ENCODE measurements at regions not wholly inside any gene's neighbourhood (a gene's known extent, or its start where the extent isn't known, plus 50 kb on each side); places are given as distances from the start of the nearest gene placed in this dataset.
"Not testable (repeated sequence)": the region's sequence is repeated elsewhere in the genome, so short reads cannot be mapped to it uniquely, and the experiment has no call there.

GRCh38 chr7:69114374-69114773 lies 483.9 kb upstream of the AUTS2 start:
- Histone ChIP-seq H3K23ac (ENCODE audit: low read length) (no peak overlapping the region), H2BK120ac (ENCODE audit: low read depth, low read length) (no peak overlapping the region), H3K56ac (ENCODE audit: low read length) (no peak overlapping the region), H3K4me3 (ENCODE audit: low read length) (no peak overlapping the region), H4K5ac (ENCODE audit: low read length) (no peak overlapping the region), H3K36me3 (ENCODE audit: control insufficient read depth, insufficient read depth, low read length) (no peaks in the 10 kb centered on the region), H3K79me1 (ENCODE audit: low read length) (no peaks in the 10 kb centered on the region), H2BK5ac (ENCODE audit: low read length) (no peak overlapping the region), H3K79me2 (ENCODE audit: control insufficient read depth, insufficient read depth, low read length) (no peaks in the 10 kb centered on the region), H3K4me2 (ENCODE audit: low read length) (no peak overlapping the region), H3K4ac (ENCODE audit: low read depth, low read length) (no peak overlapping the region), H3K9ac (ENCODE audit: low read length) (no peak overlapping the region), H4K8ac (ENCODE audit: low read depth, low read length) (no peak overlapping the region), H3K27me3 (ENCODE audit: insufficient read depth, low read length, poor library complexity) (no peaks in the 10 kb centered on the region), H2BK15ac (replicated peaks; ENCODE audit: low read depth) (no peak overlapping the region), H3K4me1 (ENCODE audit: control insufficient read depth, low read depth, low read length) (peaks cover 3% of the 10 kb centered on the region), H2AK5ac (ENCODE audit: low read length) (no peak overlapping the region), H3K18ac (ENCODE audit: low read length) (no peak overlapping the region), H3K27ac (ENCODE audit: low read depth, low read length) (no peak overlapping the region)
- no peak for DNase-seq
- no CpG with 5 or more reads among the region's 2 CpGs for WGBS (ENCODE audit: extremely low coverage, insufficient coverage, low lambda C conversion rate)

GRCh38 chr7:69115788-69116187 lies 482.5 kb upstream of the AUTS2 start:
- Histone ChIP-seq H3K23ac (ENCODE audit: low read length) (no peak overlapping the region), H3K4me1 (ENCODE audit: control insufficient read depth, low read depth, low read length) (no peaks in the 10 kb centered on the region), H4K8ac (ENCODE audit: low read depth, low read length) (no peak overlapping the region), H3K79me1 (ENCODE audit: low read length) (no peaks in the 10 kb centered on the region), H4K5ac (ENCODE audit: low read length) (no peak overlapping the region), H3K18ac (ENCODE audit: low read length) (no peak overlapping the region), H3K4me2 (ENCODE audit: low read length) (no peak overlapping the region), H3K4me3 (ENCODE audit: low read length) (no peak overlapping the region), H3K56ac (ENCODE audit: low read length) (no peak overlapping the region), H3K9ac (ENCODE audit: low read length) (no peak overlapping the region), H2BK5ac (ENCODE audit: low read length) (no peak overlapping the region), H2BK120ac (ENCODE audit: low read depth, low read length) (no peak overlapping the region), H3K27ac (ENCODE audit: low read depth, low read length) (no peak overlapping the region), H3K36me3 (ENCODE audit: control insufficient read depth, insufficient read depth, low read length) (no peaks in the 10 kb centered on the region), H3K79me2 (ENCODE audit: control insufficient read depth, insufficient read depth, low read length) (no peaks in the 10 kb centered on the region), H2AK5ac (ENCODE audit: low read length) (no peak overlapping the region), H3K27me3 (ENCODE audit: insufficient read depth, low read length, poor library complexity) (no peaks in the 10 kb centered on the region), H2BK15ac (replicated peaks; ENCODE audit: low read depth) (no peak overlapping the region), H3K4ac (ENCODE audit: low read depth, low read length) (no peak overlapping the region)
- WGBS (ENCODE audit: extremely low coverage, insufficient coverage, low lambda C conversion rate), result no CpG with 5 or more reads among the region's 3 CpGs
- peak; percentile 49 for DNase-seq

GRCh38 chr7:69116196-69116595 lies 482.1 kb upstream of the AUTS2 start:
- WGBS (ENCODE audit: extremely low coverage, insufficient coverage, low lambda C conversion rate), result no CpG with 5 or more reads among the region's 4 CpGs
- H3K79me1 ChIP-seq (ENCODE audit: low read length); H3K79me2 ChIP-seq (ENCODE audit: control insufficient read depth, insufficient read depth, low read length); H3K23ac ChIP-seq (ENCODE audit: low read length); H3K27ac ChIP-seq (ENCODE audit: low read depth, low read length); H2BK15ac ChIP-seq (replicated peaks; ENCODE audit: low read depth); H3K4me1 ChIP-seq (ENCODE audit: control insufficient read depth, low read depth, low read length); H4K8ac ChIP-seq (ENCODE audit: low read depth, low read length); H3K9ac ChIP-seq (ENCODE audit: low read length); H3K4ac ChIP-seq (ENCODE audit: low read depth, low read length); H3K27me3 ChIP-seq (ENCODE audit: insufficient read depth, low read length, poor library complexity); H3K4me2 ChIP-seq (ENCODE audit: low read length); H3K4me3 ChIP-seq (ENCODE audit: low read length); H3K18ac ChIP-seq (ENCODE audit: low read length); H3K36me3 ChIP-seq (ENCODE audit: control insufficient read depth, insufficient read depth, low read length); DNase-seq; H2BK5ac ChIP-seq (ENCODE audit: low read length); H2BK120ac ChIP-seq (ENCODE audit: low read depth, low read length); H2AK5ac ChIP-seq (ENCODE audit: low read length); H4K5ac ChIP-seq (ENCODE audit: low read length); H3K56ac ChIP-seq (ENCODE audit: low read length): not testable (repeated sequence)

GRCh38 chr7:69122953-69123352 lies 475.3 kb upstream of the AUTS2 start:
- WGBS (ENCODE audit: extremely low coverage, insufficient coverage, low lambda C conversion rate), result no CpG with 5 or more reads among the region's 7 CpGs
- H4K5ac ChIP-seq (ENCODE audit: low read length), result no peak overlapping the region
- H3K4me2 ChIP-seq (ENCODE audit: low read length), result no peak overlapping the region
- H3K27me3 ChIP-seq (ENCODE audit: insufficient read depth, low read length, poor library complexity), result no peaks in the 10 kb centered on the region
- H2BK120ac ChIP-seq (ENCODE audit: low read depth, low read length), result no peak overlapping the region
- H2BK15ac ChIP-seq (replicated peaks; ENCODE audit: low read depth), result no peak overlapping the region
- no peaks in the 10 kb centered on the region for H3K79me2 ChIP-seq (ENCODE audit: control insufficient read depth, insufficient read depth, low read length)
- no peak overlapping the region for H3K18ac ChIP-seq (ENCODE audit: low read length)
- no peak overlapping the region for H3K4me3 ChIP-seq (ENCODE audit: low read length)
- H3K9ac ChIP-seq (ENCODE audit: low read length), result no peak overlapping the region
- H3K4me1 ChIP-seq (ENCODE audit: control insufficient read depth, low read depth, low read length), result no peaks in the 10 kb centered on the region
- no peak overlapping the region for H3K56ac ChIP-seq (ENCODE audit: low read length)
- no peak overlapping the region for H2BK5ac ChIP-seq (ENCODE audit: low read length)
- no peaks in the 10 kb centered on the region for H3K36me3 ChIP-seq (ENCODE audit: control insufficient read depth, insufficient read depth, low read length)
- H3K79me1 ChIP-seq (ENCODE audit: low read length), result no peaks in the 10 kb centered on the region
- no peak overlapping the region for H3K23ac ChIP-seq (ENCODE audit: low read length)
- DNase-seq, result peak; percentile 28
- no peak overlapping the region for H4K8ac ChIP-seq (ENCODE audit: low read depth, low read length)
- H3K4ac ChIP-seq (ENCODE audit: low read depth, low read length), result no peak overlapping the region
- H3K27ac ChIP-seq (ENCODE audit: low read depth, low read length), result no peak overlapping the region
- H2AK5ac ChIP-seq (ENCODE audit: low read length), result no peak overlapping the region

- Histone ChIP-seq H3K79me1 (ENCODE audit: low read length) (no peaks in the 10 kb centered on the region), H3K4me2 (ENCODE audit: low read length) (no peak overlapping the region), H3K79me2 (ENCODE audit: control insufficient read depth, insufficient read depth, low read length) (no peaks in the 10 kb centered on the region), H3K56ac (ENCODE audit: low read length) (no peak overlapping the region), H3K4me1 (ENCODE audit: control insufficient read depth, low read depth, low read length) (no peaks in the 10 kb centered on the region), H3K27me3 (ENCODE audit: insufficient read depth, low read length, poor library complexity) (no peaks in the 10 kb centered on the region), H2AK5ac (ENCODE audit: low read length) (no peak overlapping the region), H2BK5ac (ENCODE audit: low read length) (no peak overlapping the region), H3K18ac (ENCODE audit: low read length) (no peak overlapping the region), H3K36me3 (ENCODE audit: control insufficient read depth, insufficient read depth, low read length) (no peaks in the 10 kb centered on the region), H3K4ac (ENCODE audit: low read depth, low read length) (no peak overlapping the region), H3K27ac (ENCODE audit: low read depth, low read length) (no peak overlapping the region), H3K9ac (ENCODE audit: low read length) (no peak overlapping the region), H4K5ac (ENCODE audit: low read length) (no peak overlapping the region), H3K23ac (ENCODE audit: low read length) (no peak overlapping the region), H2BK15ac (replicated peaks; ENCODE audit: low read depth) (no peak overlapping the region), H3K4me3 (ENCODE audit: low read length) (no peak overlapping the region), H2BK120ac (ENCODE audit: low read depth, low read length) (no peak overlapping the region), H4K8ac (ENCODE audit: low read depth, low read length) (no peak overlapping the region)
- WGBS (ENCODE audit: extremely low coverage, insufficient coverage, low lambda C conversion rate), result no CpG with 5 or more reads among the region's 7 CpGs
- no peak for DNase-seq
Measured at GRCh38 chr7:69126896-69127479, 471.3 kb upstream of the AUTS2 start.

- no CpG with 5 or more reads among the region's 4 CpGs for WGBS (ENCODE audit: extremely low coverage, insufficient coverage, low lambda C conversion rate)
- peak; percentile 63 for DNase-seq
Measured at GRCh38 chr7:69129524-69129923, 468.8 kb upstream of the AUTS2 start.

More at GRCh38 chr7:69129524-69129923, 468.8 kb upstream of the AUTS2 start:
- Histone ChIP-seq H2BK120ac (ENCODE audit: low read depth, low read length) (no peak overlapping the region), H3K9ac (ENCODE audit: low read length) (no peak overlapping the region), H3K4me3 (ENCODE audit: low read length) (no peak overlapping the region), H2AK5ac (ENCODE audit: low read length) (no peak overlapping the region), H3K56ac (ENCODE audit: low read length) (no peak overlapping the region), H3K23ac (ENCODE audit: low read length) (no peak overlapping the region), H3K27ac (ENCODE audit: low read depth, low read length) (no peak overlapping the region), H3K27me3 (ENCODE audit: insufficient read depth, low read length, poor library complexity) (no peaks in the 10 kb centered on the region), H3K36me3 (ENCODE audit: control insufficient read depth, insufficient read depth, low read length) (no peaks in the 10 kb centered on the region), H3K79me1 (ENCODE audit: low read length) (no peaks in the 10 kb centered on the region), H3K79me2 (ENCODE audit: control insufficient read depth, insufficient read depth, low read length) (no peaks in the 10 kb centered on the region), H2BK15ac (replicated peaks; ENCODE audit: low read depth) (no peak overlapping the region), H2BK5ac (ENCODE audit: low read length) (no peak overlapping the region), H3K18ac (ENCODE audit: low read length) (no peak overlapping the region), H3K4me2 (ENCODE audit: low read length) (no peak overlapping the region), H3K4me1 (ENCODE audit: control insufficient read depth, low read depth, low read length) (no peaks in the 10 kb centered on the region), H3K4ac (ENCODE audit: low read depth, low read length) (no peak overlapping the region), H4K8ac (ENCODE audit: low read depth, low read length) (no peak overlapping the region), H4K5ac (ENCODE audit: low read length) (no peak overlapping the region)
